ENCODE measurements at regions not wholly inside any gene's neighbourhood (a gene's known extent, or its start where the extent isn't known, plus 50 kb on each side); places are given as distances from the start of the nearest gene placed in this dataset.

DNA sequence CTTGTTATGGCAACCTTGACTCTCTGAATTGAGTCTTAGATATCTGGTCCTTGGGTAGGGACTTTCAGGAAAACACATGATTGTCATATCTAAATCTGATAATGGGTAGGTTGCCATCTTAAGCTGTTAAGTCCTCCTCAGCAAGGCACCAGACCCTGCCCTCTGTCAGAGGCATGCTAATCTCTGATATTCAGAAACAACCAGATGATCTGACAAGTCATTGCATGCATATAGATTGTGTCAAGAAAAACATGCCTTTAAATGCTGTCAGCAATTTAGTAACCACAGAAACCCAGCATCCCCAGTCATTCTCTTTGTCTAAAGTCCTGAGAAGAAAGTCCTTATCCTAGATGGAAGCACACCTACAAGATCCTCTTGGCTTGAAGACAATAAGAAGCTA lies 149.1 kb downstream of the EDN1 start:
- Histone ChIP-seq H3K9ac (ENCODE audit: low read length) (no peak overlapping the region), H3K9me2 (ENCODE audit: low read depth, low read length) (no peaks in the 10 kb centered on the region; the same call in 1 of the 2 replicates), H3K27me3 (ENCODE audit: insufficient read depth, low read length) (no peaks in the 10 kb centered on the region), H3K4me3 (ENCODE audit: low read depth, low read length, poor library complexity, severe bottlenecking) (no peak overlapping the region), H3K27ac (ENCODE audit: low read depth, low read length, poor library complexity, severe bottlenecking) (no peak overlapping the region), H4K20me1 (ENCODE audit: insufficient read depth, low read length) (no peaks in the 10 kb centered on the region), H3K36me3 (ENCODE audit: insufficient read depth, low read length) (no peaks in the 10 kb centered on the region), H3F3A (ENCODE audit: insufficient read depth, low read length) (no peaks in the 10 kb centered on the region), H3K9me3 (ENCODE audit: low read length) (no peaks in the 10 kb centered on the region), H3K79me2 (ENCODE audit: insufficient read depth, low read length) (no peaks in the 10 kb centered on the region), H3K4me1 (ENCODE audit: insufficient read depth, low read length, severe bottlenecking) (peaks cover 11% of the 10 kb centered on the region), H3K4me2 (ENCODE audit: low read length) (no peak overlapping the region), H2AFZ (ENCODE audit: low read length) (no peak overlapping the region)
- TF ChIP-seq, protein P1, sequence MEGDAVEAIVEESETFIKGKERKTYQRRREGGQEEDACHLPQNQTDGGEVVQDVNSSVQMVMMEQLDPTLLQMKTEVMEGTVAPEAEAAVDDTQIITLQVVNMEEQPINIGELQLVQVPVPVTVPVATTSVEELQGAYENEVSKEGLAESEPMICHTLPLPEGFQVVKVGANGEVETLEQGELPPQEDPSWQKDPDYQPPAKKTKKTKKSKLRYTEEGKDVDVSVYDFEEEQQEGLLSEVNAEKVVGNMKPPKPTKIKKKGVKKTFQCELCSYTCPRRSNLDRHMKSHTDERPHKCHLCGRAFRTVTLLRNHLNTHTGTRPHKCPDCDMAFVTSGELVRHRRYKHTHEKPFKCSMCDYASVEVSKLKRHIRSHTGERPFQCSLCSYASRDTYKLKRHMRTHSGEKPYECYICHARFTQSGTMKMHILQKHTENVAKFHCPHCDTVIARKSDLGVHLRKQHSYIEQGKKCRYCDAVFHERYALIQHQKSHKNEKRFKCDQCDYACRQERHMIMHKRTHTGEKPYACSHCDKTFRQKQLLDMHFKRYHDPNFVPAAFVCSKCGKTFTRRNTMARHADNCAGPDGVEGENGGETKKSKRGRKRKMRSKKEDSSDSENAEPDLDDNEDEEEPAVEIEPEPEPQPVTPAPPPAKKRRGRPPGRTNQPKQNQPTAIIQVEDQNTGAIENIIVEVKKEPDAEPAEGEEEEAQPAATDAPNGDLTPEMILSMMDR (IDR thresholded peaks at IDR 0.05; ENCODE audit: low read length), result no peak
- no peak for TF ChIP-seq EZH2 (IDR thresholded peaks at IDR 0.05; ENCODE audit: borderline replicate concordance, low read length)

- H3K36me3 ChIP-seq (ENCODE audit: insufficient read depth, low read length), result no peaks in the 10 kb centered on the region
- H3K79me2 ChIP-seq (ENCODE audit: insufficient read depth, low read length), result no peaks in the 10 kb centered on the region
- H2AFZ ChIP-seq (ENCODE audit: low read length), result no peak overlapping the region
- TF ChIP-seq, protein P1 (IDR thresholded peaks at IDR 0.05; ENCODE audit: low read length), result no peak
- no peaks in the 10 kb centered on the region for H4K20me1 ChIP-seq (ENCODE audit: insufficient read depth, low read length)
- no peak overlapping the region for H3K27ac ChIP-seq (ENCODE audit: low read depth, low read length, poor library complexity, severe bottlenecking)
- H3F3A ChIP-seq (ENCODE audit: insufficient read depth, low read length), result no peaks in the 10 kb centered on the region
- no peaks in the 10 kb centered on the region; the same call in 1 of the 2 replicates for H3K9me2 ChIP-seq (ENCODE audit: low read depth, low read length)
- peaks cover 9% of the 10 kb centered on the region for H3K4me1 ChIP-seq (ENCODE audit: insufficient read depth, low read length, severe bottlenecking)
- no peak overlapping the region for H3K4me2 ChIP-seq (ENCODE audit: low read length)
- no peaks in the 10 kb centered on the region for H3K9me3 ChIP-seq (ENCODE audit: low read length)
- no peak overlapping the region for H3K4me3 ChIP-seq (ENCODE audit: low read depth, low read length, poor library complexity, severe bottlenecking)
- H3K27me3 ChIP-seq (ENCODE audit: insufficient read depth, low read length), result no peaks in the 10 kb centered on the region
- no peak overlapping the region for H3K9ac ChIP-seq (ENCODE audit: low read length)
Observed at GRCh38 chr6:12440981-12441380, 150.8 kb downstream of the EDN1 start.

DNA sequence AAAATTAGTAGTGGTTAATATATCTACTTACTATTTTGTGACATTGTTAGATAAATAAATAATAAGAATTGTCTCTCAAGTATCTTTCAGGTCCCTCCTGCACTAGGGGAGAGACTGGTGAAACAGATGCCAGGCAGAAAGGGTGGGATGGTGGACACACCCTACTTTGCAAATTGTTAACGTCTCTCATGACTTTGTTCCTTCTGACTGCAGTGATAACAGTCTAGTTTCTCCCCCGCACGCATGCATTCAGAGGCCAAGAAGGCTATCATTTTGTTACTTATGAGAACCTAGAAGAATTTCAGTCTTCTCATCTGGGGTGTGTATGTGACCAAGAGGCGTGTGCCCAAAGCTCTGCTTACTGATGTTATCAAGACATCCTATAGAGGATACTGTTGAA lies 152.3 kb downstream of the EDN1 start:
- Histone ChIP-seq H3K4me2 (ENCODE audit: low read length) (no peak overlapping the region), H3K9ac (ENCODE audit: low read length) (no peak overlapping the region), H3K79me2 (ENCODE audit: insufficient read depth, low read length) (no peaks in the 10 kb centered on the region), H3K9me3 (ENCODE audit: low read length) (no peaks in the 10 kb centered on the region), H3K4me3 (ENCODE audit: low read depth, low read length, poor library complexity, severe bottlenecking) (no peak overlapping the region), H3K9me2 (ENCODE audit: low read depth, low read length) (no peaks in the 10 kb centered on the region; the same call in 1 of the 2 replicates), H3K4me1 (ENCODE audit: insufficient read depth, low read length, severe bottlenecking) (no peaks in the 10 kb centered on the region), H3K36me3 (ENCODE audit: insufficient read depth, low read length) (no peaks in the 10 kb centered on the region), H2AFZ (ENCODE audit: low read length) (no peak overlapping the region), H3F3A (ENCODE audit: insufficient read depth, low read length) (no peaks in the 10 kb centered on the region), H4K20me1 (ENCODE audit: insufficient read depth, low read length) (no peaks in the 10 kb centered on the region), H3K27ac (ENCODE audit: low read depth, low read length, poor library complexity, severe bottlenecking) (no peak overlapping the region), H3K27me3 (ENCODE audit: insufficient read depth, low read length) (no peaks in the 10 kb centered on the region)
- TF ChIP-seq, protein P1 (IDR thresholded peaks at IDR 0.05; ENCODE audit: low read length), result no peak
- no peak for TF ChIP-seq EZH2 (IDR thresholded peaks at IDR 0.05; ENCODE audit: borderline replicate concordance, low read length)
